GM23248 (cell line): ENCODE measurements at regions not wholly inside any gene's neighbourhood (a gene's known extent, or its start where the extent isn't known, plus 50 kb on each side); places are given as distances from the start of the nearest gene placed in this dataset.

Experiments used
- EZH2 ChIP-seq: fragments of 200-600 bp; sonication (generic); IDR thresholded peaks from 2 replicates; pipeline ENCODE4 v1.6.1; 2018; ENCODE audit warnings: antibody characterized with exemption, mild to moderate bottlenecking; ENCODE audit not compliant: insufficient read depth, poor library complexity, severe bottlenecking
- EZH2phosphoT487 ChIP-seq: fragments of 200-600 bp; sonication (generic); IDR thresholded peaks from 2 replicates; pipeline ENCODE4 v1.6.1; 2018; ENCODE audit warnings: antibody characterized with exemption, moderate library complexity, mild to moderate bottlenecking, low read depth; ENCODE audit not compliant: insufficient read depth

DNA sequence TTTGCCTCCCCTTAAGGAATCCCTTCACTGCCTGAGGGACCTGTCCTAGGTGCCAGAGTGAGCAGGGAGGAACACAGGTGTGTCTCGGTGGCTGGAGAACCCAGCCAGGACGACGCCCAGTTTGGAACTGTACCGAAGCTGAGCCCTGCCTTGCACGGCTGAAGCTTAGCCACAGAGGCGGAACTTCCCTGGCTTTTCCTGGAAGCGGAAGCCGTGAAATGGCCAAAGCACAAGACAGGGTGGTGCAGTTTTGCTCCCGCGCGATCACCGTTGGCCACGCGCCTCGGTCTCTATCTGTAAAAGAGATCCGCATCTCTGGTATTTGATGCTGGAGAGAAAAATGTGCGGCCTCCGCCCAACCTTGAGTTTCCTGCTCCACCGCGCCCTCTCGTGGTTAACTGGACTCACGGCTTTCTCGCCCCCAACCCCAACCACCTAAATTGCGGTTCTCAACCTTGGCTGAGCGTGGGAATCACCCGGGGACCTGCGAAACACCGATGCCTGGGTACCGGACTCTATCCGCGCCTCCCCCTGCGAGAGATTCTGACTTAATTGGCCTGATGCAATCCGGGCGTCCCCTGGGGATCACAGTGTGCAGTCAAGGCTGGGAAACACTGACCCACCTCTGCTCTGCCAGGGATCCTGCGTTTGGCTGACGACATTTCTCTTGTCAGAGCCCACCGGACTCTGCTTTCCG is 70.7 kb upstream of the ABHD2 start:
- TF ChIP-seq EZH2 (no peak), EZH2phosphoT487 (no peak)
